OCI-LY3 (cell line): ENCODE measurements at regions not wholly inside any gene's neighbourhood (a gene's known extent, or its start where the extent isn't known, plus 50 kb on each side); places are given as distances from the start of the nearest gene placed in this dataset.

Source experiments
- H2AFZ ChIP-seq: fragments of 200-600, 300-600 bp; shearing (Covaris generic); 2 replicates; pipeline ENCODE4 v1.6.0; 2014; ENCODE audit warnings: antibody characterized with exemption, low read depth, low read length
- H3K27ac ChIP-seq: fragments of 200-600, 300-600 bp; sonication (generic); 2 replicates; pipeline ENCODE4 v1.5.1; 2014; ENCODE audit warnings: mild to moderate bottlenecking, low read length, moderate library complexity, mixed read lengths
- H3K27me3 ChIP-seq: fragments of 200-600, 300-600 bp; sonication (generic); 2 replicates; pipeline ENCODE4 v1.6.1; 2014; ENCODE audit warnings: low read depth, low read length, mixed read lengths
- H3K36me3 ChIP-seq: fragments of 200-600, 300-600 bp; sonication (generic); replicated peaks from 2 replicates; pipeline ENCODE3; 2014; ENCODE audit warnings: low read depth, low read length, mixed read lengths
- H3K4me1 ChIP-seq: fragments of 300-600, 200-600 bp; sonication (generic); 2 replicates; pipeline ENCODE4 v1.6.1; 2014; ENCODE audit warnings: low read length, mixed read lengths
- H3K4me2 ChIP-seq: fragments of 200-600, 300-600 bp; sonication (generic); 2 replicates; pipeline ENCODE4 v1.6.1; 2014; ENCODE audit warnings: low read length, mixed read lengths
- H3K4me3 ChIP-seq: fragments of 300-600, 200-600 bp; sonication (generic); 2 replicates; pipeline ENCODE4 v1.5.1; 2014; ENCODE audit warnings: antibody characterized with exemption, mild to moderate bottlenecking, low read length, moderate library complexity
- H3K79me2 ChIP-seq: fragments of 300-600, 200-600 bp; shearing (Covaris generic); 2 replicates; pipeline ENCODE4 v1.6.1; 2014; ENCODE audit warnings: mild to moderate bottlenecking, low read length, mixed read lengths
- H3K9ac ChIP-seq: fragments of 300-600, 200-600 bp; shearing (Covaris generic); 2 replicates; pipeline ENCODE4 v1.6.0; 2014; ENCODE audit warnings: mild to moderate bottlenecking, low read length, moderate library complexity
- H3K9me3 ChIP-seq: fragments of 200-600, 300-600 bp; shearing (Covaris generic); 2 replicates; pipeline ENCODE4 v1.6.1; 2014; ENCODE audit warnings: low read length, mixed read lengths; ENCODE audit not compliant: insufficient read depth
- H4K20me1 ChIP-seq: fragments of 200-600, 300-600 bp; sonication (generic); 2 replicates; pipeline ENCODE4 v1.6.1; 2016; ENCODE audit warnings: low read length, mixed read lengths; ENCODE audit not compliant: insufficient read depth
- EZH2phosphoT487 ChIP-seq: fragments of 200-600 bp; shearing (Covaris generic); IDR thresholded peaks from 2 replicates; pipeline ENCODE4 v1.6.1; 2018; ENCODE audit warnings: antibody characterized with exemption, mixed run types, low read depth
- TF ChIP-seq, protein P1 (sequence below): fragments of 200-600, 300-600 bp; sonication (generic); IDR thresholded peaks from 2 replicates; pipeline ENCODE4 v1.5.1; 2014; ENCODE audit warnings: antibody characterized with exemption, low read length, low read depth

- H3K27me3 ChIP-seq: no peaks in the 10 kb centered on the region
- no peaks in the 10 kb centered on the region for H4K20me1 ChIP-seq
- no peak overlapping the region for H3K4me2 ChIP-seq
- no peak overlapping the region for H3K4me3 ChIP-seq
- no peak overlapping the region for H3K9ac ChIP-seq
- H2AFZ ChIP-seq: no peak overlapping the region
- no peaks in the 10 kb centered on the region for H3K36me3 ChIP-seq
- no peaks in the 10 kb centered on the region for H3K9me3 ChIP-seq
- no peak overlapping the region for H3K27ac ChIP-seq
- peaks cover 19% of the 10 kb centered on the region for H3K4me1 ChIP-seq
- TF ChIP-seq, protein P1, sequence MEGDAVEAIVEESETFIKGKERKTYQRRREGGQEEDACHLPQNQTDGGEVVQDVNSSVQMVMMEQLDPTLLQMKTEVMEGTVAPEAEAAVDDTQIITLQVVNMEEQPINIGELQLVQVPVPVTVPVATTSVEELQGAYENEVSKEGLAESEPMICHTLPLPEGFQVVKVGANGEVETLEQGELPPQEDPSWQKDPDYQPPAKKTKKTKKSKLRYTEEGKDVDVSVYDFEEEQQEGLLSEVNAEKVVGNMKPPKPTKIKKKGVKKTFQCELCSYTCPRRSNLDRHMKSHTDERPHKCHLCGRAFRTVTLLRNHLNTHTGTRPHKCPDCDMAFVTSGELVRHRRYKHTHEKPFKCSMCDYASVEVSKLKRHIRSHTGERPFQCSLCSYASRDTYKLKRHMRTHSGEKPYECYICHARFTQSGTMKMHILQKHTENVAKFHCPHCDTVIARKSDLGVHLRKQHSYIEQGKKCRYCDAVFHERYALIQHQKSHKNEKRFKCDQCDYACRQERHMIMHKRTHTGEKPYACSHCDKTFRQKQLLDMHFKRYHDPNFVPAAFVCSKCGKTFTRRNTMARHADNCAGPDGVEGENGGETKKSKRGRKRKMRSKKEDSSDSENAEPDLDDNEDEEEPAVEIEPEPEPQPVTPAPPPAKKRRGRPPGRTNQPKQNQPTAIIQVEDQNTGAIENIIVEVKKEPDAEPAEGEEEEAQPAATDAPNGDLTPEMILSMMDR: no peak
- no peak for TF ChIP-seq EZH2phosphoT487
- no peaks in the 10 kb centered on the region for H3K79me2 ChIP-seq
Observed at GRCh38 chr6:44704240-44705150, 317.0 kb downstream of the CDC5L start.

- Histone ChIP-seq H3K79me2 (no peaks in the 10 kb centered on the region), H3K4me2 (no peak overlapping the region), H3K9me3 (no peaks in the 10 kb centered on the region), H3K4me3 (no peak overlapping the region), H4K20me1 (no peaks in the 10 kb centered on the region), H3K4me1 (peaks cover 8% of the 10 kb centered on the region), H3K9ac (no peak overlapping the region), H3K27ac (no peak overlapping the region), H3K36me3 (no peaks in the 10 kb centered on the region), H2AFZ (no peak overlapping the region), H3K27me3 (no peaks in the 10 kb centered on the region)
- TF ChIP-seq, protein P1: no peak
- no peak for TF ChIP-seq EZH2phosphoT487
Observed at GRCh38 chr6:44705596-44705995, 318.1 kb downstream of the CDC5L start.

GRCh38 chr6:44706011-44706410, 318.5 kb downstream of the CDC5L start:
- peaks cover 4% of the 10 kb centered on the region for H3K4me1 ChIP-seq
- H3K9me3 ChIP-seq: no peaks in the 10 kb centered on the region
- no peak overlapping the region for H3K27ac ChIP-seq
- H3K4me2 ChIP-seq: no peak overlapping the region
- no peaks in the 10 kb centered on the region for H4K20me1 ChIP-seq
- H2AFZ ChIP-seq: no peak overlapping the region
- H3K27me3 ChIP-seq: no peaks in the 10 kb centered on the region
- no peaks in the 10 kb centered on the region for H3K36me3 ChIP-seq
- H3K79me2 ChIP-seq: no peaks in the 10 kb centered on the region
- no peak for TF ChIP-seq EZH2phosphoT487
- TF ChIP-seq, protein P1: no peak
- H3K4me3 ChIP-seq: no peak overlapping the region
- H3K9ac ChIP-seq: no peak overlapping the region

DNA sequence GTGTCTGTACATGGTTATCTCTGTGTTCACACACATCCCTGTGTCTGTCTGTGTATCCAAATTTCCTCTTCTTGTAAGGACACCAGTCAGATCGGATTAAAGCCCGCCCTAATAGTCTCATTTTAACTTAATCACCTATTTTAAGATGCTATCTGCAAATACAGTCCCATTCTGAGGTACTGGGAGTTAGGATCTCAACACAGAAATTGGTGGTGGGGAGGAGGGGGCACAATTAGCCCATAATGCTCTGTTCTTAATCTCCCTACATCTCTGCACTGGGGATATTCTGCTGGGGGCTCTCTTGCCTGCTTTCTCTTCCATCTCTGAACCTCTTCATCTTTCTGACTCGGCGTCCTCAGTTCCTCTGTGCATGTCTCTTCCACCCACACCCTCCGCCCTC, 320.7 kb downstream of the CDC5L start:
- H3K4me2 ChIP-seq: no peak overlapping the region
- no peak overlapping the region for H3K9ac ChIP-seq
- no peaks in the 10 kb centered on the region for H3K27me3 ChIP-seq
- no peaks in the 10 kb centered on the region for H4K20me1 ChIP-seq
- no peaks in the 10 kb centered on the region for H3K4me1 ChIP-seq
- no peaks in the 10 kb centered on the region for H3K36me3 ChIP-seq
- no peak overlapping the region for H2AFZ ChIP-seq
- no peaks in the 10 kb centered on the region for H3K9me3 ChIP-seq
- no peak overlapping the region for H3K4me3 ChIP-seq
- no peak overlapping the region for H3K27ac ChIP-seq
- no peak for TF ChIP-seq EZH2phosphoT487
- TF ChIP-seq, protein P1: no peak
- H3K79me2 ChIP-seq: no peaks in the 10 kb centered on the region
